Breast epithelium (tissue), 4 donors: ENCODE measurements at regions not wholly inside any gene's neighbourhood (a gene's known extent, or its start where the extent isn't known, plus 50 kb on each side); places are given as distances from the start of the nearest gene placed in this dataset.

Experiments
- DNase-seq, 2 donors: peaks; one replicate each; pipeline ENCODE4 v3.0.0-alpha.2; 2019; ENCODE audit warnings: low spot score in 2 of 2
- H3K27ac ChIP-seq, 2 donors: fragments of 200-600 bp; sonication (generic) in 1 of 2; one replicate each; pipeline ENCODE4 v1.5.1; 2016 to 2019; ENCODE audit warnings: mild to moderate bottlenecking in 1 of 2
- H3K27me3 ChIP-seq, 2 donors: fragments of 200-600 bp; sonication (generic) in 1 of 2; one replicate each; pipeline versions ENCODE4 v1.5.1 to v1.6.0; 2017 to 2019; ENCODE audit warnings: control low read depth in 1 of 2, mild to moderate bottlenecking in 1 of 2
- H3K36me3 ChIP-seq: fragments of 200-600 bp; one replicate; pipeline ENCODE4 v1.5.1; 2019
- H3K4me1 ChIP-seq, 2 donors: fragments of 200-600 bp; sonication (generic); one replicate each; pipeline ENCODE4 v1.5.1; 2016 to 2019; ENCODE audit warnings: control low read depth in 1 of 2
- H3K4me3 ChIP-seq, 3 donors: fragments of 200-600 bp; sonication (generic); 1 replicate in 2 of 3; 2 replicates in 1 of 3; pipeline ENCODE4 v1.5.1; 2016 to 2019; ENCODE audit warnings: mild to moderate bottlenecking in 3 of 3, moderate library complexity in 2 of 3
- H3K9me3 ChIP-seq, 2 donors: fragments of 200-600 bp; sonication (generic) in 1 of 2; one replicate each; pipeline ENCODE4 v1.5.1; 2016 to 2019; ENCODE audit warnings: control low read depth in 1 of 2
- POLR2A ChIP-seq: fragments of 450-650 bp; IDR thresholded peaks from one replicate; pipeline ENCODE4 v1.6.1; 2016; ENCODE audit warnings: antibody characterized with exemption, mild to moderate bottlenecking, moderate library complexity
- POLR2AphosphoS5 ChIP-seq, 3 donors: sonication (generic); formaldehyde crosslinking; IDR thresholded peaks; one replicate each; pipeline ENCODE4 v1.6.1; 2017; ENCODE audit warnings: antibody characterized with exemption in 3 of 3
- intact Hi-C: fragments of 100-400 bp; cut with DNase I; formaldehyde crosslinking; loops from one replicate; pipeline ENCODE4 v1.15.1; 2023; ENCODE audit warnings: low total_unique reads
- TF ChIP-seq, protein P1 (sequence below), 3 donors: fragments of 450-650 bp; IDR thresholded peaks; one replicate each; pipeline ENCODE4 v1.5.1; 2016 to 2017; ENCODE audit warnings: antibody characterized with exemption in 3 of 3, mild to moderate bottlenecking in 3 of 3, moderate library complexity in 3 of 3

DNA sequence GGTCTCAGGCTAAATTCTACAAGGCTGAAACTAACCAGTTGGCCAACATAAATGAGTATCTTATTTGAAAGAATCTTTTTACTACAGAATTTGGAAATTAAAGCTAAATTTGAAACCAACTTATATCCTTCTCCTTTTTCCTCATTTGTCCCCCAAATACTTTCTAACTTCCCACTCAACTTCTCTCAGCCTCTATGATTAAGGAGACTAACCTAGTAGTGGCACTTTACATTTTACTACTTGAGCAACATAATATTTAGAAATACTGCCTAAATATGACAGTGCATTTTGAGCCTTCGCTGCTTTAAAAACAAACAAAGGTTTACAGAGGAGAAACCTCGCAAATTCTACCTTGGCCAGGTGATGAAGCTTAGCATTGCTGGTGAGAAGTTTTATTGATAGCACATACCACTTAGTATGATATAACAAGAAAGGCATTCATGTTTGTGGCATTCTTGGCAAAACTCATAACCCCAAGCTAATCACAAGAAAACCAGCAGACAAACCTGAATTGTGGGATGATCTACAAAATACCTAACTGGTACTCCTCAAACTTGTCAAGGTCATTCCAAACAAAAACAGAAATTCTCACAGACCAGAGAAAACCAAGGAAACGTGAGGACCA lies 432.1 kb upstream of the CFAP20DC start:
- TF ChIP-seq POLR2AphosphoS5 (IDR thresholded peaks at IDR 0.05) = no peak
- TF ChIP-seq POLR2A = no peak
- TF ChIP-seq, protein P1, sequence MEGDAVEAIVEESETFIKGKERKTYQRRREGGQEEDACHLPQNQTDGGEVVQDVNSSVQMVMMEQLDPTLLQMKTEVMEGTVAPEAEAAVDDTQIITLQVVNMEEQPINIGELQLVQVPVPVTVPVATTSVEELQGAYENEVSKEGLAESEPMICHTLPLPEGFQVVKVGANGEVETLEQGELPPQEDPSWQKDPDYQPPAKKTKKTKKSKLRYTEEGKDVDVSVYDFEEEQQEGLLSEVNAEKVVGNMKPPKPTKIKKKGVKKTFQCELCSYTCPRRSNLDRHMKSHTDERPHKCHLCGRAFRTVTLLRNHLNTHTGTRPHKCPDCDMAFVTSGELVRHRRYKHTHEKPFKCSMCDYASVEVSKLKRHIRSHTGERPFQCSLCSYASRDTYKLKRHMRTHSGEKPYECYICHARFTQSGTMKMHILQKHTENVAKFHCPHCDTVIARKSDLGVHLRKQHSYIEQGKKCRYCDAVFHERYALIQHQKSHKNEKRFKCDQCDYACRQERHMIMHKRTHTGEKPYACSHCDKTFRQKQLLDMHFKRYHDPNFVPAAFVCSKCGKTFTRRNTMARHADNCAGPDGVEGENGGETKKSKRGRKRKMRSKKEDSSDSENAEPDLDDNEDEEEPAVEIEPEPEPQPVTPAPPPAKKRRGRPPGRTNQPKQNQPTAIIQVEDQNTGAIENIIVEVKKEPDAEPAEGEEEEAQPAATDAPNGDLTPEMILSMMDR (IDR thresholded peaks at IDR 0.05) = no peak
- DNase-seq = no peak
- intact Hi-C loops = no loop called here
- Histone ChIP-seq H3K27me3 (no peaks in the 10 kb centered on the region), H3K36me3 (no peaks in the 10 kb centered on the region), H3K9me3 (no peaks in the 10 kb centered on the region), H3K4me1 (peaks cover 0 to 5% of the 10 kb centered on the region in 2 donors), H3K27ac (no peak overlapping the region), H3K4me3 (no peak overlapping the region)

DNA sequence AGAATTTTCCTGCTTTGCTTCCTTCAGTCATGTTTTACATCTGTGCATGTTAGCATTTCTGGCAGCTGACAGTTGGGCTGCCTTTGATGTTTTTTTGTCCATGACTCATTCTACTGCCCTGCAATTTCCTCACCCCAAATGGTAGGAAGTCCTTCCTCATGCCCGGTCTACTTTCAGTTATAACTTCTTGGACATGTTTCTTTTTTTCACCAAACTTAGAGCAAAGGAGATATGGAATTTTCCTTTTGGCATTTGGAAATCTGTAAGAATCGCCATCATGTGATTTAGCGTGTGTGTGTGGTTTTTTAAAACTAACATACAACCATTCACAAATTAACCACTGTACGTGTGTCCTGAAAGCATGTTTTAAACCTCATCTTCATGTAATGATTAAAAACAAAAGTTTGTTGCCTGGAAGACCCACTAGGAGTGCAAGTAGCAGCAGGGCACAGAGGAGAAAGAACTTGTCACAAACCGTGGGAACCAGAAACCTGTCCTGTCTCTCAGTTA lies 430.7 kb upstream of the CFAP20DC start:
- DNase-seq = no peak
- TF ChIP-seq, protein P1 (IDR thresholded peaks at IDR 0.05) = no peak
- TF ChIP-seq POLR2AphosphoS5 (IDR thresholded peaks at IDR 0.05) (no peak), POLR2A (no peak)
- intact Hi-C loops = no loop called here
- H3K4me1 ChIP-seq = peaks cover 0 to 5% of the 10 kb centered on the region in 2 donors
- no peaks in the 10 kb centered on the region for H3K36me3 ChIP-seq
- H3K4me3 ChIP-seq = no peak overlapping the region
- H3K9me3 ChIP-seq = no peaks in the 10 kb centered on the region
- no peak overlapping the region for H3K27ac ChIP-seq
- no peaks in the 10 kb centered on the region for H3K27me3 ChIP-seq

DNA sequence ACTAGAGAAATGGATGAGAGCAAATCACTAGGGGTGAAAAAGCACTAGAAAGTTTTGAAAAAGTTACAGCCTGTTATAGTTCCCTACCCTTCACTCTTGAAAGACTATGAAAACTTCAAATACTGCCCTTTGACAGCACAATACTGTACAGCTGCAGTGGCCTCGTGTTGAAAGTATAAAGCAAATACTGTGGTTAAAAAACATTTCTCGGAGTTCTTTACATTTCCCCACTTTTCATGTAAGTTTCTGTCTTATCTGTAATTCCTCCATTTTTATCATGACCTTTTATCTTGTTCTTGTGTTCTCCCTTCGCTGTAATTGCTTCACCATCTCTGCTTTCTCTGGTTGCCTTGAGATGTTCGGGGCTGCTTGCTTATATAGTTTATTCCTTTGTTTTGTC lies 423.8 kb upstream of the CFAP20DC start:
- Histone ChIP-seq H3K27ac (no peak overlapping the region), H3K9me3 (peaks cover 0 to 5% of the 10 kb centered on the region in 2 donors), H3K4me1 (no peaks in the 10 kb centered on the region), H3K27me3 (no peaks in the 10 kb centered on the region), H3K4me3 (no peak overlapping the region), H3K36me3 (no peaks in the 10 kb centered on the region)
- TF ChIP-seq POLR2AphosphoS5 (IDR thresholded peaks at IDR 0.05) (no peak), POLR2A (no peak)
- TF ChIP-seq, protein P1 (IDR thresholded peaks at IDR 0.05) = no peak
- intact Hi-C loops = no loop called here
- DNase-seq = no peak

DNA sequence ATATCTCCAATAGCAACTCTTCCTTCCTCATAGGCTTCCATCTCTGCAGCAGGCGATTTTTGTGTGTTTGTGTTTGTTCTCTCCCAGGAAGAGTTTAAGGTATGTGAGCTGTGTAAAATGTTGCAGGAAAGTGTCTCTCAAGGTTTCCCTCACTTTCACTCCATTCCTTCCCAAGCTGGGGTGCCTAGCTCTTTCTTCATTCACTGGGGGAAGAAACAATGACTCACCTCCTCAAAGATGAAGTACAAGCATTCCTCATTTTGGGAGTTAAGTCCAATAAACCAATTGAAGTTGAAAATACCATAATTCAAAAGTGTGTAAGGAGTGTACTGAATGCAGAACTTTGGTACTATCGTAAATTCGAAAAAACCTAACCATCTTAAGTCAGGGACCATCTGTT lies 422.7 kb upstream of the CFAP20DC start:
- intact Hi-C loops = no loop called here
- Histone ChIP-seq H3K4me1 (no peaks in the 10 kb centered on the region), H3K27me3 (no peaks in the 10 kb centered on the region), H3K27ac (no peak overlapping the region), H3K9me3 (peaks cover 0 to 5% of the 10 kb centered on the region in 2 donors), H3K4me3 (no peak overlapping the region), H3K36me3 (no peaks in the 10 kb centered on the region)
- no peak for DNase-seq
- TF ChIP-seq POLR2AphosphoS5 (IDR thresholded peaks at IDR 0.05) (no peak), POLR2A (no peak)
- TF ChIP-seq, protein P1 (IDR thresholded peaks at IDR 0.05) = no peak

DNA sequence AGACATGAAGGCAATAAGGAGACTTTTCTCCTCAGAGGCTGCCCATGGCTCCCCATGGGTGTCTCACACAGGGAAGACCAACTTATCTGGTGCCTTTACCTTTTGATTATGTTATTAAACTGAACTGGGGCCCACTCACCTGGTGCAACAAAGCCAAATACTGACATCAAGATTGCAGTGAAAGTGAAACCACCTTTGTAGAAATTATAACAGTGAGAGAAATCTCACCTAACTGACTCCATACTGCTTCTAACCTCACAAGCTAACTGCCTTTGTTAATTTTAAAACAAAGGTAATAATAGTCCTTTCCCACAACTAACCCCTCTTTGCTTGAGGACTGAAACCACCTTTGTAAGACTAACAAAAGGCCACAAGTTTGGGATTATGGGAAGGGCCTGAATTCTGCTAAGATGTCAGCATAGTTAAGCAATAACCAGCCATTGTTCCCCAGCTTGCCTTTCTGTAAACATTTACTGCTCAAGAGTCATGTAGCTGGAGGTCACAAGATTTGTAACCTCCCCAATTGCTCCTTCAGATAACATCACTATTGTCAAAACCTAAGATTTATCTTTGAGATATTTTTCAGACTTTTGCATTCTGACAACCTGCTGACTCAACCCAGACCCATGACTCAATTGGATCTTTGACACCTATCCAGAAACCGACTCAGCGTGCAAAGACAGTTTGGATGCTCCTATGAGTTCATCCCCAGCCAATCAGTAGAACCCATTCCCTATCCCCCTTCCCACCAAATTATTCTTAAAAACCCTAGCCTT lies 420.3 kb upstream of the CFAP20DC start:
- intact Hi-C loops = no loop called here

More for the DNA sequence above, 420.3 kb upstream of the CFAP20DC start:
- DNase-seq = no peak
- H3K27me3 ChIP-seq = no peaks in the 10 kb centered on the region
- no peaks in the 10 kb centered on the region for H3K36me3 ChIP-seq
- TF ChIP-seq, protein P1 (IDR thresholded peaks at IDR 0.05) = no peak
- no peak for TF ChIP-seq POLR2AphosphoS5 (IDR thresholded peaks at IDR 0.05)
- no peak for TF ChIP-seq POLR2A
- H3K4me1 ChIP-seq = no peaks in the 10 kb centered on the region
- no peak overlapping the region for H3K27ac ChIP-seq
- no peak overlapping the region for H3K4me3 ChIP-seq
- peaks cover 0 to 5% of the 10 kb centered on the region in 2 donors for H3K9me3 ChIP-seq
